Left lung (tissue), 4 donors: ENCODE measurements at regions not wholly inside any gene's neighbourhood (a gene's known extent, or its start where the extent isn't known, plus 50 kb on each side); places are given as distances from the start of the nearest gene placed in this dataset.

Source experiments
- ATAC-seq: fragments of 200-7000 bp; cut with Tn5 transposase; one replicate; pipeline ENCODE4 v1.9.1; 2020; ENCODE audit warnings: moderate library complexity
- DNase-seq, 4 donors: peaks; one replicate each; pipeline ENCODE4 v3.0.0-alpha.2; 2013 to 2020
- H3K27ac ChIP-seq, 2 donors: fragments of 200-600 bp; sonication (generic) in 1 of 2; one replicate each; pipeline versions ENCODE4 v1.5.0 to v1.8.0; 2020 to 2021
- H3K27me3 ChIP-seq, 2 donors: fragments of 200-600 bp; sonication (generic) in 1 of 2; one replicate each; pipeline versions ENCODE4 v1.5.0 to v1.8.0; 2020 to 2021
- H3K36me3 ChIP-seq, 2 donors: fragments of 200-600 bp; sonication (generic) in 1 of 2; one replicate each; pipeline versions ENCODE4 v1.5.0 to v1.8.0; 2020 to 2021
- H3K4me1 ChIP-seq, 2 donors: fragments of 200-600 bp; one replicate each; pipeline ENCODE4 v1.8.0; 2021
- H3K4me3 ChIP-seq, 2 donors: fragments of 200-600 bp; sonication (generic) in 1 of 2; one replicate each; pipeline versions ENCODE4 v1.5.0 to v1.8.0; 2020 to 2021; ENCODE audit warnings: mild to moderate bottlenecking in 1 of 2
- H3K9me3 ChIP-seq, 2 donors: fragments of 200-600 bp; sonication (generic) in 1 of 2; one replicate each; pipeline versions ENCODE4 v1.5.0 to v1.8.0; 2020 to 2021
- intact Hi-C, 2 donors: fragments of 100-400 bp; cut with DNase I; formaldehyde crosslinking; loops; one replicate each; pipeline versions ENCODE4 v1.11.2 to v1.14.2; 2022
- TF ChIP-seq, protein P1 (sequence below), 2 donors: fragments of 200-600 bp; sonication (generic) in 1 of 2; IDR thresholded peaks; one replicate each; pipeline versions ENCODE4 v1.5.0 to v1.8.0; 2021; ENCODE audit warnings: antibody characterized with exemption in 2 of 2
- donor health status: DM: no; HTN: yes; CAD: no.
- donor health status: DM: no; HTN: no; CAD: no.

DNA sequence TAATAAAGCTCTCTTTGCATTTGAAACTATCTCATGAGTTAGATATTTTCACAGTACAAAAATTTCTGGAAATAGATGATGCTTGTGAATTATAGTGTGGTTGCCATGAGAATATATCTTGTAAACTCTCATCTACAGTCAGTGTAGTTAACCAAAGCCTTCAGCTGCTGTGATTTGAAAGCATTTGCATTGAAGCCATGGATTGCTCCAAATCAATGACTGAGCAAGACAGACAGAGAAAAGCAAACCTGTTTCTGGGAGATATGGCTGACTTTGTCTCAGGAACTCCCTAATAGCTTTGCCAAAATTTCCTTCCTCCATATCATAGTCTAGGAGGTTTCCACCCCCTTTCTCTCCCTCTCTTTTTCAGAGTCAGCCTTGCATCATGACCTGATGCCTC lies 955.3 kb downstream of the REEP3 start:
- Histone ChIP-seq H3K27me3 (no peaks in the 10 kb centered on the region), H3K36me3 (no peaks in the 10 kb centered on the region), H3K27ac (no peak overlapping the region), H3K9me3 (peaks cover 0 to 10% of the 10 kb centered on the region in 2 donors), H3K4me1 (no peaks in the 10 kb centered on the region), H3K4me3 (no peak overlapping the region)
- ATAC-seq (no peak), DNase-seq (no peak)
- intact Hi-C loops = no loop called here
- TF ChIP-seq, protein P1, sequence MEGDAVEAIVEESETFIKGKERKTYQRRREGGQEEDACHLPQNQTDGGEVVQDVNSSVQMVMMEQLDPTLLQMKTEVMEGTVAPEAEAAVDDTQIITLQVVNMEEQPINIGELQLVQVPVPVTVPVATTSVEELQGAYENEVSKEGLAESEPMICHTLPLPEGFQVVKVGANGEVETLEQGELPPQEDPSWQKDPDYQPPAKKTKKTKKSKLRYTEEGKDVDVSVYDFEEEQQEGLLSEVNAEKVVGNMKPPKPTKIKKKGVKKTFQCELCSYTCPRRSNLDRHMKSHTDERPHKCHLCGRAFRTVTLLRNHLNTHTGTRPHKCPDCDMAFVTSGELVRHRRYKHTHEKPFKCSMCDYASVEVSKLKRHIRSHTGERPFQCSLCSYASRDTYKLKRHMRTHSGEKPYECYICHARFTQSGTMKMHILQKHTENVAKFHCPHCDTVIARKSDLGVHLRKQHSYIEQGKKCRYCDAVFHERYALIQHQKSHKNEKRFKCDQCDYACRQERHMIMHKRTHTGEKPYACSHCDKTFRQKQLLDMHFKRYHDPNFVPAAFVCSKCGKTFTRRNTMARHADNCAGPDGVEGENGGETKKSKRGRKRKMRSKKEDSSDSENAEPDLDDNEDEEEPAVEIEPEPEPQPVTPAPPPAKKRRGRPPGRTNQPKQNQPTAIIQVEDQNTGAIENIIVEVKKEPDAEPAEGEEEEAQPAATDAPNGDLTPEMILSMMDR (IDR thresholded peaks at IDR 0.05) = no peak

DNA sequence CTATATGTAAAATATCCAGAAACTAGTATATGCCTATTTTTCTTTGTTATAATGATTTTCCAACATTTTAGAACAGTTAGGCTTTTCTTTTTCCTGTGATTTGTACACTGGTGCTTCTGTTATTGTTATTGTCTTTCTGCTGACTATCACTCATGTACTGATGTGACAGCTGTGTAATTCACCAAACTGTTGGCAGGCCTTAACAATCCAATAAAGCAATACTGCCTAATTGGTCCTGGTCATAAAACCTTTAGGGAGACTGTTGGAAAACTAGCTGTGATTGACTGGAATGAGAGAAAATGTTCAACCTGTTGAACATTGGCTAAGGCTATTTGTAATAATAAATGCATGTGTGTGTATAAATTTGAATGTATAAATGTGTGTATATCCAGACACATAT lies 956.6 kb downstream of the REEP3 start:
- no peak overlapping the region for H3K4me3 ChIP-seq
- ATAC-seq (no peak), DNase-seq (no peak)
- H3K27me3 ChIP-seq = no peaks in the 10 kb centered on the region
- H3K4me1 ChIP-seq = no peaks in the 10 kb centered on the region
- peaks cover 0 to 8% of the 10 kb centered on the region in 2 donors for H3K9me3 ChIP-seq
- no peak overlapping the region for H3K27ac ChIP-seq
- TF ChIP-seq, protein P1 (IDR thresholded peaks at IDR 0.05) = no peak
- intact Hi-C loops = no loop called here
- H3K36me3 ChIP-seq = no peaks in the 10 kb centered on the region

DNA sequence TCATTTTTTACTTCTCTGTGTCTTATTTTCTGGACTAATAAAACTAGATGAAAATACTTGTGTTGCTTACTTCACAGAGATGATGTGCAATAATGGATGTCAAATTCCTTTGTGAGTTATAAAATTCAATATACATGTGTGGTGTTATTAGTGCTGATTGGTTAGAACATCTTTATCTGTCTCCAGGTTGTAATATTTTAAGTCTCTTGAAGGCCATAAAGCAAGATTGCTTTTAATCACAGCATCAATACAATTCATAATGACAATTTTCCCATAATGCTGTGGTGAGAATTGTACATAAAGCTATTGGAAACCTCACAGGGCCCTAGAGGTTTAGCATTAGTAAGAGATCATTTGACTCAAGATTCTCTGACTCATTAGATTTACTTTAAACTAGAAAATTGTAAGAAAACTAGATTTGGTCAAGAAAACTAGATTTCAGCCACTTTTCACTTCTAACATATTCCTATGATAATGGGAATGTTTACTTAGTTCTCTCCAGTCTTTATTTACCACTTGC lies 963.7 kb downstream of the REEP3 start:
- Histone ChIP-seq H3K4me1 (no peaks in the 10 kb centered on the region), H3K9me3 (no peaks in the 10 kb centered on the region), H3K4me3 (no peak overlapping the region), H3K36me3 (no peaks in the 10 kb centered on the region), H3K27ac (no peak overlapping the region), H3K27me3 (no peaks in the 10 kb centered on the region)
- ATAC-seq (no peak), DNase-seq (no peak)
- TF ChIP-seq, protein P1 (IDR thresholded peaks at IDR 0.05) = no peak
- intact Hi-C loops = no loop called here

DNA sequence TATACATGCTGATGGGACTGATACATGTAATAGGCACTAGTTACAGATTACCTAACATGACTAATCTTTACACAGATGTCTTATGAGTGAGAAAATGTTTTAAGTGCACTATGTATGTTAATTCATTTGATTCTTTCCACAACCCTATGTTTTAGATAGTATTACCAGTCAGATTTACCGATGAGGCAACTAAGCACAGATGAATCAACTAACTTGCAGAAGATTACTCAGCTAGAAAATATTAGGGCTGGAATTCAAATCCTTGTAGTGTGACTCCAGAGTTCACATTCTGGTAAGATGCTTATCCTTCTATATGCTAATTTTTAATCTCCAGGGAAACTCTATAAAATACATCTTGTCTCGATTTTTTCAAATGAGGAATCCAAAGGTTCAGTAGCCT lies 964.9 kb downstream of the REEP3 start:
- H3K4me1 ChIP-seq = no peaks in the 10 kb centered on the region
- no peaks in the 10 kb centered on the region for H3K9me3 ChIP-seq
- intact Hi-C loops = no loop called here
- H3K27me3 ChIP-seq = no peaks in the 10 kb centered on the region
- H3K36me3 ChIP-seq = no peaks in the 10 kb centered on the region
- H3K4me3 ChIP-seq = no peak overlapping the region
- ATAC-seq (no peak), DNase-seq (no peak)
- TF ChIP-seq, protein P1 (IDR thresholded peaks at IDR 0.05) = no peak
- no peak overlapping the region for H3K27ac ChIP-seq

DNA sequence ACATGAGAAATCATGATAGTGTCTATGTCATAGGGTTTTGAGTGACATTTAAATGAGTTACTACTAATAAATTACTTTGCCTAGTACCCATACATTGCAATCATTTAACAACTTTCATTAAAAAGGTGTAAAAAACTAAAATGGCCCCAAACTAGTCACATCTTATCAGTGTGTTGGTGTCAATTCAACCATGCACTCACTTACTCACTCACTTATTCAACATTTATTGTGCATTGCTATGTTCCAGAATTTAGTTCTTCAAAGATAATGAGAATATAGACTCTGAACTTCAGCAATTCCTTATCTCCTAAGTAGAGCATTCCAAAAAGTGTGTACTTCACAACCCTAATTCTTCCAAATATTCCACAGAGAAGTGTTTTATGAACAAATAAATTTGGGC lies 965.7 kb downstream of the REEP3 start:
- no peaks in the 10 kb centered on the region for H3K27me3 ChIP-seq
- DNase-seq (no peak), ATAC-seq (no peak)
- intact Hi-C loops = no loop called here
- H3K4me3 ChIP-seq = no peak overlapping the region
- no peaks in the 10 kb centered on the region for H3K9me3 ChIP-seq
- no peak overlapping the region for H3K27ac ChIP-seq
- no peaks in the 10 kb centered on the region for H3K36me3 ChIP-seq
- no peaks in the 10 kb centered on the region for H3K4me1 ChIP-seq
- TF ChIP-seq, protein P1 (IDR thresholded peaks at IDR 0.05) = no peak
